ENCODE measurements at regions not wholly inside any gene's neighbourhood (a gene's known extent, or its start where the extent isn't known, plus 50 kb on each side); places are given as distances from the start of the nearest gene placed in this dataset.
A peak's percentile ranks its signal among the peaks of the same experiment; 100 is the strongest.

DNA sequence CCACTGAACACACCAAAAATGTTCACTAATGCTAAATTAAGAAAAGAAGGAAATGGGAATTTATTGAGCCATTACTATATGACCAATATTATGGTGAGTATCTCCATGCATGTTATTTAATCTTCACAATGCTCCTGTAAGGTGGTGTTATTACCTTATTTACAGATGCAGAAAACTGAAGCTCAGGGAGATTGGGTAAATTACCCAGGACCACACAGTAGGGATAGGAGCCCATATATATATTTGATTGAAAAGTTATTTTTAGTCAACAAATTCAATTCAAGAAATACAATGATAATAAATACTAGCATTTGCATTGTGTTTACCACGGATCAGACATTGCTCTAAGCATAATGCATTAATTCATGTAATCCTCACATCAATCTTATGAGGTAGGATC lies 202.2 kb upstream of the FBXO11 start:
- no peak for DNase-seq

- DNase-seq = no peak
Measured at GRCh38 chr2:48109491-48110204, 203.3 kb upstream of the FBXO11 start.

DNA sequence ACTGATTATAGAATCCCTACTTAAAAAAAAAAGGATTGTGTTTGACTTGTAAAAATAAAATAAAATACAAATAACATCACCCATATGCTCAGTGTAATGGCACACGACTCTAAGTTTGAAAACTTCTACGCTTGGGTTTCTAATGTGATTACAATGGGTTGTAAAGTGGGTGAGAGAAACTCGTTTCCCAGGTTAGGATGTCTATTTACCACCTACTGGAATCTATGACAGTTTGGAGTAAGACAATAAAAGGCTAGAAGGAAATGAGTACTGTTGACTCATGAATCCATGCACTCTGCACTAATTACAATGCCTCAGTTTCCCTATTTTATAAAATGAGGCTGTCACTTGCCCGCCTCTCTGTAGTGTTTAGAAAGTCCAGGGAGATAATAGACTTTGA lies 204.0 kb upstream of the FOXN2 start:
- no peak for DNase-seq

DNA sequence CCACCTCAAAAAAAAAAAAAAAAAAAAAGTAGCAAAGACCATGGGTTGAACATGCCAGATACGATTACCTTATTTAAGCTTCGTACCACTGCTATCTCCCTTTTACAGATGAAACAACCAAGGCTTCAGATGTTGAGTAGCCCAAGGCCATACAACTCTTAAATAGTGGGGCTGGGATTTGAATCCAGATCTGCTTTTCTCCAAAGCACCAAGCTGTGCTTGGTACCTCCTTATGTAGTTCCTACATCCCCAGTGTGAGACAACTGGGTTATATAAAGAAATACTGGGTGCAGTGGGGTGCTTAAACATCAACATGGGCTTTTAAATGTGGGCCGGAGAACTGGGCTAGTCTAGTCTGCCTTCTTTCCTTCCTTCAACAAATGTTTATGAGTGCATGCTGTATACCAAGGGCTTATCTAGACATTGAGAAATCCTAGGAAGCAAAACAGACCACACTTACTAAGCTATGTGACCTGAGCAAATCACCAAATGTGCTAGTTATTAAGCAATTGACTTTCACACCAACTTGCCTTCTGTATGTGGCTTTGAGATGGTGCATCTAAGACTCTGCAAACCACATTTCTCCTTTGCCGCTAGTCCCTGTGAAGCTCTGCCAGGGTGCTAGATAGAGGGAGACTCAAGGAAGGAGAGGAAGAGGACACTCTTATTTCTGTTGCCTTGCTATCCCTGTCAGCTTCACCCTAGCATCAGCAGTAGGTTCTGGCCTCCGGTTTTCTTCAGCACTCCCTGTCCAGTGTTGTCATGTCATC lies 201.4 kb upstream of the FOXN2 start:
- no peak for DNase-seq

DNA sequence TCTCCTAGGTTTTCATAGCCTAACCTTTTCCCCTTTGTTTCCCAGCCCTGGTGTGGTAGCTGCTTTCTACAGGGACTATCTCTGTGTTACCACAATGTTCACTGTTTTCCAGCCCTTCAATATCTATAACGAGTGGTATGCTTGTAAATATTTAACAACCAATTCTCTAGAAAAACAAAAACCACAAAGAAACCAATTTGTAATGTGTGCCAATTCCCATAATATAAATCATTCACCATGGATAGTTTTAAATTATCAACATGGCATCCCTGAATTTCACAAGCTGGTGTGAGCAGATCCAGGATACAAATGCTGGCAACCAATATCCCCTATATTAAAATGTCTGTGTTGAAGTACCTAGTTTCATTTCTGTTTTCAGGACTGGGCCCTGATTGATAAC lies 200.7 kb upstream of the FOXN2 start:
- no peak for DNase-seq

DNA sequence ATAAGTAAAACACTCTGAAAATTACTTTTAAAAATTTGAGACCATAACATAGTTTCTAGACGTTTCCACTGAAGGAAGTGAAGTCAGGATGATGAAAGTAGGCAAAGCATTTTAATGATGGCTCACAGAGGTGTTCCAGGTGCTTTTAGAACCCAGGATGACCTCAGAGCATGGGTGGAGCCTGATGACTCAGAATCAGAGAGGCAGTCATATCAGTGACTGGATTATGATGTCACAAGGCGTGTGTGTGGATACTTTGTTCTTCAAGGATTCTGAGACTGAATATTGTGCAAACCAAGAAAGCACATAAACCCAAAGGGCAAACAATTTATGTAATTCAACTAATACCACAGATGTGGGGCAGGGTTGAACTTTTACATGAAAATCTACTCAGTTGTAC lies 200.2 kb upstream of the FOXN2 start:
- DNase-seq = peak; percentile 30

DNA sequence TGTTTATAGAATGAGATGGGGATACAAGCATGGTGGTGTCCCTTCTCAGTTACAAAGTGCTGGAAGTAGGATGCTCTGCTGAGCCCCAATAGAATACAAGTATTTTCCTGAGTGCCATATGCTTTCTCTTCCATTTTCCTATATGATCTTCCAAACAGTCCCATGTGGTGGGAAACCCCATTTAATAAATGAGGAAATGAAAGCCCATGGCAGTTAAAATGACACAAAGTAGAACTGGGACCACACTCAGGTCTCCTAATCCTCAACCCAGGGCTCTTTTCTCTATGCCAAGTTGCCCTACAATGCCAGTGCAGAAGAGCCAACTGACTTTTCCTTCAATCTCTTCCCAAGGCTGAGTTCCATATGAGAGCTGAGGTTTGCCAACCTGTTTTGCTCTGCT lies 198.0 kb upstream of the FOXN2 start:
- DNase-seq = no peak

DNA sequence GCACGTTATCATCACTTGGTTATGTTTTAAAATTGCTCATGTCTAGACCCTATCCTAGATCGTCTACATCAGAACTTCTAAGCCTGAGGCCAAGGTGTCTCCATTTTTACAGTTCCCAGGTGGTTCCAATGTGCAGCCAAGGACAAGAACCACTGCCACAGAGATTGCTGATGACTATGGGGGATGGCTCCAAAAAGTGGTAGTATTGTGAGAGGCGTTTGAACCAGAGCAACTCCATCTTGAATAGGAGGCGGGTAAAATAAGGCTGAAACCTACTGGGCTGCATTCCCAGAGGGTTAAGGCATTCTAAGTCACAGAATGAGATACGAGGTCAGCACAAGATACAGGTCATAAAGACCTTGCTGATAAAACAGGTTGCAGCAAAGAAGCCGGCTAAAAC lies 195.6 kb upstream of the FOXN2 start:
- DNase-seq = no peak

DNA sequence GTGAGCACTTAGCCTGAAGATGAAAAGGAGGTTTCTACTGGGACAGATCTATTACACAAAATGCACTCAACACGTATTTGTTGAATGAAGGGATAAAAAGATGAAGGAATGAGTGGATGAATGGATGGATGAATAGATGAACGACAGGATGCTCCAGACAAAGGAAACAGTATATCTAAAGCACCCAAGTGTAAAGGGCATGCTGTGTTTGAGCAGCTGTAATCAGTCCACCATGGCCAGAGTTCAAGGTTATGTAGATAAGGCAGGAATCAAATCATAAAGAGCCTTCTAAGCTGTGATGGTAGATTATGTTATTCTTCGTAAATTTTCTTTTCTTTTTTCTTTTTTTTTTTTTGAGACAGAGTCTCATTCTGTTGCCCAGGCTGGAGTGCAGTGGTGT lies 194.4 kb upstream of the FOXN2 start:
- no peak for DNase-seq

DNA sequence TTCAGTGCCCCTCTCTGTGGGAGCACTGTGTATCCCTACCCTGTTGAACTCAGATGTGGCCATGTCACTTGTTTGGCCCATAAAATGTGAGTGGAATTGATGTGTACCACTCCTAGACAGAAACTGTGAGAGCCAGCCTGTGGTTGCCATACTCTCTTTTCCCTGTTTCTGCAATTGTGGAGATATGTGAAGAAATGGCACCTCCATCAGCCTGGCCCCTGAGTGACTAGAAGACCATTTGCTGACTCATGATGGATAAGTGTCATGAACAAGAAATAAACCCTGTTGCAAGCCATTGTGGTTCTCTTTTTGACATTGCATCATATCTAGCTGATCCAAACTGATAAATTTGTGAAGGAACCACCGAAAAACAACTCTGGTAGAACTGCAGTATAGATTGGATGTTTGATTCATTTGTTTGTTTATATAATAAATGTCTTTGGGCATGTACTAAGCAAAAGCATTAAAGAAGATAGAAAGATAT lies 193.7 kb upstream of the FOXN2 start:
- peak; percentile 11 for DNase-seq

- DNase-seq = no peak
Measured at GRCh38 chr2:48122166-48122565, 192.3 kb upstream of the FOXN2 start.

- no peak for DNase-seq
Measured at GRCh38 chr2:48124592-48124991, 189.9 kb upstream of the FOXN2 start.

DNA sequence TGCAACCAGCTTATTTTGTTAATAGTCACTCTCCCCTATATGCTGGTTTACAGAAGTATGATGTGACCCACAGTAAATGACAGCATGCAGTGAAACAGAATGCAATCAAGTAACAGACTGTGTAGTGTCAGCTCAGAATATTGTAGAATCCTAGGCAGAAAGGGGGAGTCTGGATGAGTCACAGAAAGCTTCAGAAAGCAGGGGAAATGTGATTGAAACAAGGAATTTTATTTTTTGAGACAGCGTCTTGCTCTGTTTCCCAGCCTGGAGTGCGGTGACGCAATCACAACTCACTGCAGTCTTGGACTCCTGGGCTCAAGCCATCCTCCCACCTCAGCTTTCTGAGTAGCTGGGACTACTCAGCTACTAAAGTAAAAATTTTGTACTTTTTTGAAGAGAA lies 188.3 kb upstream of the FOXN2 start:
- DNase-seq = no peak

DNA sequence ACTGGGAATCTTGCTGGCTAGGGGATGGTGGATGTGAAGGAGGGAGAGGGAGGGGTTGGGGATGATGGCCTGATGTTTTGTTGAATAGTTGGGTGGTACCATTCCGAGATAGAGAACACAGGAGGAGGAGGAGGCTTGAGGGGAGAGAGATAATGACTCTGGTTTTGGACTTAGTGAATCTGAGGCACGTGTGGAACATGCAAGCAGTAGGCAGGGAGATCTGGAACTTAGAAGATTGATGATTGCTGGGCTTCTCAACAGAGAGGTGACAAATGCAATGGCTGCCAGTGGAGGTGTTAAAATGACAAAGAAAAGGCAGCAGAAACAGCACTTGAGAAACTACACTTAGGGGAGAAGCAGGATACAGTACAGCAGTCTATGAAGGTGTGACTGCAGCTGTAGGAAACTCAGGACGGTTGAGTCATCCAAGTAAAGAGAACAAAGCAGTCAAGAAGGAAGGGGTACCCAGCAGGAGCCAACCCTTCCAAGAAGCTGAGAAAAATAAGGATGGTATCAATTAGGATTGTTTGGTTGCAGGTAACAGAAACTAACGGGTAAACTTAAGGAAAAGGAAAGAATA lies 186.8 kb upstream of the FOXN2 start:
- DNase-seq = no peak

DNA sequence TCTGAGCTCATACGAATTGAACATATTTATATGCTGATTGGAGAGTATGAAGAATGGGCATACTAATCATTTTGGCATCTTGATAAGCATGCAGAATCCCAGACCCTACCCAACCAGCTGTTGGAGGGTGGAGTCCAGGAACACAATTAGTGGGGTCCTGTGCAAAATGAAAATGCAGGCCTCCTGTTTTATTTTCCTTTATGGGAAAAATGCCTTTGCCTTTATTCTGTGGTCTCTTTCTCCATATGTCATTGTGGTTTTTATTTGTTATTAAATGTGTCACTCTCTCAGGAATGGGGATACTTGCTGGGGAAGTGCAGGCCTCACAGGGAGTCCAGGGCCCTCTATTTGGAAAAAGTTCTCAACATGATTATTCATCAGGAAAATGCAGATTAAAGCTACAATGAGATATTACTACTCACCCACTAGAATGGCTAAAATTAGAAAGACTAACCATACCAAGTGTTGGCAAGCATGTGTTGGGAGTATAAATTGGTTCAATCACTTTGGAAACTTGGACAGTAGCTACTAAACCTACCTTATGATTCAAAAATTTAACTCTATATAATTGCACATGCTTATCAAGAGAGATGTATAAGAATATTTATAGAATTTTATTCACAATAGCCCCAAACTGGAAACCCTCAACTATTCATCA lies 185.1 kb upstream of the FOXN2 start:
- no peak for DNase-seq

- DNase-seq = peak; percentile 48
Measured at GRCh38 chr2:48131539-48132270, 182.8 kb upstream of the FOXN2 start.

- DNase-seq = no peak
Measured at GRCh38 chr2:48132271-48132625, 182.2 kb upstream of the FOXN2 start.

DNA sequence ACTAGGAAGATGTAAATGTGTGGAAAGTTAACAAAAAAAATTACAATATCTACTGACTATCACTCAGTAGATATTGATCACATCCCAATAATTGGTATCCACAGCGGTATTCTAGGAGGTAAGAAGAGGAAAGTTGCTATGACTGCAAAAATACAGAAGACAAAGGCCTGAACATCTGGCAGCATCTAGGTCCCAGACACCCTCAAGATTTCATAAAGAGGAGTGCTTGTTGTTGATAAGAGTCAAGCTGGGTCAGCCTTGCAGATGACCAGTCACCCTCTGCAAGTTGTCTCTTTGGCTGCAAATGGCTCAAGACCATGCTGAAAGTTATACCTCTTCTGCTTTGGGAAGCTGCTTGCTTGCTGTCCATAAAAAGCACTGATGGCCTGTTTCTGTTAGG lies 179.8 kb upstream of the FOXN2 start:
- DNase-seq = no peak

DNA sequence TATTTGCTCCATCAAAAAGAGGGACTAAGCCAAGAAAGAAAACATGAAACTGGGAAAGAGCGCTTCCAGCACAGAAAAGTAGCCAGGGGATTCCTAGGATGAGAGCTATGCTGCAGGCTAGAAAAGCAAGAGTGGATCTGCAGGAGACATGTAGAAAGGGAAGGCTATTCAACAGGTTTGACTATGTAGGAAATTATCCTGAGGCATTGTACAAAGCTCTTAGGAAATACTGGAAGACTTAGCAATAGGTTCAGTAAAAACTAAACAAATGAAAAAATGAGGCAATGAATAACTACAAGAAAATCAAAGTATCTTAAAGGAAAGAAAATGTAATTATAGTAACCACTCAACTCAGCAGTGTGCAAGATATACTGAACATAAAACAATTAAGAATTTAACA lies 178.7 kb upstream of the FOXN2 start:
- no peak for DNase-seq

GRCh38 chr2:48137829-48138228 lies 176.7 kb upstream of the FOXN2 start:
- no peak for DNase-seq

GRCh38 chr2:48138898-48139297 lies 175.6 kb upstream of the FOXN2 start:
- DNase-seq = no peak

GRCh38 chr2:48140586-48140985 lies 173.9 kb upstream of the FOXN2 start:
- DNase-seq = no peak

DNA sequence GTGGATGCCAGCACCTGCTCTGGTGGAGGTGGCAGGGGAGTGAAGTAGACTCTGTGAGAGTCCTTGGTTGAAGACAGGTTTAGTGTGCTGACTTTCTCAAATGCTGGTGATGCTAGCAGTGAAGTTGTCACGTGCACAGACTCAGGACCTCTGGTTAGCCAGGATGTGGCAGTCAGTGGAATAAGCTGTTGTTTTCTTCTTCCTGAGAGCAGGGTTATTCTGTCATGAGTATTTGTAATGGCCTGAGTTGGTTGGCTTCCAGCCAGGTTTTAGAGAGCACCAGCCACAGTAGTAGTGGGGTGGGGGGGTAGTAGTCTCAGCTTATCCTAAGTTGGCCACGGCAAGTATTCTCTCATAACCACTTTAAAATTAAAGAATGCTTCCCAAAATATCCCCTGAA lies 169.7 kb upstream of the FOXN2 start:
- peak; percentile 15 for DNase-seq

Measured in CD4-positive, alpha-beta T cell treated with Interleukin-21 for 1 hour (primary cell).